HepG2 (cell line): ENCODE measurements at regions not wholly inside any gene's neighbourhood (a gene's known extent, or its start where the extent isn't known, plus 50 kb on each side); places are given as distances from the start of the nearest gene placed in this dataset.

Experiments
- BRCA1 ChIP-seq: sonication (generic); formaldehyde crosslinking; IDR thresholded peaks from 2 replicates; pipeline ENCODE4 v1.4.0; 2020; ENCODE audit warnings: missing genetic modification reagents
- FOXK2 ChIP-seq: fragments of 450-650 bp; IDR thresholded peaks from 2 replicates; pipeline ENCODE4 v1.6.1; 2016
- FOXP4 ChIP-seq: sonication (generic); formaldehyde crosslinking; IDR thresholded peaks from 2 replicates; pipeline ENCODE4 v1.4.0; 2020; ENCODE audit warnings: missing genetic modification reagents
- HNRNPH1 ChIP-seq: fragments of 200-400 bp; formaldehyde crosslinking; optimal IDR thresholded peaks from 2 replicates; pipeline ENCODE3; 2017; ENCODE audit warnings: mild to moderate bottlenecking, low read depth, low read length
- MAFG ChIP-seq: sonication (generic); formaldehyde crosslinking; IDR thresholded peaks from 2 replicates; pipeline ENCODE4 v1.5.1; 2020; ENCODE audit warnings: mild to moderate bottlenecking, missing genetic modification reagents
- NFIC ChIP-seq: IDR thresholded peaks from 2 replicates; pipeline ENCODE4 v1.6.1; 2012; ENCODE audit warnings: mild to moderate bottlenecking, low read length, inconsistent platforms
- PLRG1 ChIP-seq: fragments of 450-650 bp; conservative IDR thresholded peaks from 2 replicates; pipeline ENCODE4 v1.6.1; 2016
- PRMT3 ChIP-seq: sonication (generic); formaldehyde crosslinking; IDR thresholded peaks from 2 replicates; pipeline ENCODE4 v1.8.1; 2022; ENCODE audit warnings: low read depth, mild to moderate bottlenecking, moderate library complexity, missing genetic modification reagents, borderline replicate concordance
- RARA ChIP-seq: IDR thresholded peaks from 2 replicates; pipeline ENCODE4 v1.6.1; 2016; ENCODE audit warnings: missing genetic modification reagents, missing compliant biosample characterization
- TOE1 ChIP-seq: sonication (generic); formaldehyde crosslinking; IDR thresholded peaks from 2 replicates; pipeline ENCODE4 v1.4.0; 2020; ENCODE audit warnings: mild to moderate bottlenecking, missing genetic modification reagents
- TRIM22 ChIP-seq: fragments of 450-650 bp; IDR thresholded peaks from 2 replicates; pipeline ENCODE4 v1.6.1; 2017
- ZNF12 ChIP-seq: sonication (generic); formaldehyde crosslinking; IDR thresholded peaks from 2 replicates; pipeline ENCODE4 v1.5.0; 2020; ENCODE audit warnings: missing genetic modification reagents
- TF ChIP-seq, protein P1 (sequence below): IDR thresholded peaks from 2 replicates; pipeline ENCODE4 v1.6.1; 2016
- TF ChIP-seq, protein P2 (sequence below): sonication (generic); formaldehyde crosslinking; IDR thresholded peaks from 2 replicates; pipeline ENCODE4 v1.8.1; 2023; ENCODE audit warnings: mild to moderate bottlenecking, missing genetic modification reagents
- TF ChIP-seq, protein P3 (sequence below): sonication (generic); formaldehyde crosslinking; IDR thresholded peaks from 2 replicates; pipeline ENCODE4 v1.8.1; 2023; ENCODE audit warnings: mild to moderate bottlenecking, inconsistent platforms, moderate library complexity, missing genetic modification reagents, borderline replicate concordance
- TF ChIP-seq, protein P4 (sequence below): sonication (generic); formaldehyde crosslinking; IDR thresholded peaks from 2 replicates; pipeline ENCODE4 v1.9.0; 2021; ENCODE audit warnings: missing genetic modification reagents, borderline replicate concordance

DNA sequence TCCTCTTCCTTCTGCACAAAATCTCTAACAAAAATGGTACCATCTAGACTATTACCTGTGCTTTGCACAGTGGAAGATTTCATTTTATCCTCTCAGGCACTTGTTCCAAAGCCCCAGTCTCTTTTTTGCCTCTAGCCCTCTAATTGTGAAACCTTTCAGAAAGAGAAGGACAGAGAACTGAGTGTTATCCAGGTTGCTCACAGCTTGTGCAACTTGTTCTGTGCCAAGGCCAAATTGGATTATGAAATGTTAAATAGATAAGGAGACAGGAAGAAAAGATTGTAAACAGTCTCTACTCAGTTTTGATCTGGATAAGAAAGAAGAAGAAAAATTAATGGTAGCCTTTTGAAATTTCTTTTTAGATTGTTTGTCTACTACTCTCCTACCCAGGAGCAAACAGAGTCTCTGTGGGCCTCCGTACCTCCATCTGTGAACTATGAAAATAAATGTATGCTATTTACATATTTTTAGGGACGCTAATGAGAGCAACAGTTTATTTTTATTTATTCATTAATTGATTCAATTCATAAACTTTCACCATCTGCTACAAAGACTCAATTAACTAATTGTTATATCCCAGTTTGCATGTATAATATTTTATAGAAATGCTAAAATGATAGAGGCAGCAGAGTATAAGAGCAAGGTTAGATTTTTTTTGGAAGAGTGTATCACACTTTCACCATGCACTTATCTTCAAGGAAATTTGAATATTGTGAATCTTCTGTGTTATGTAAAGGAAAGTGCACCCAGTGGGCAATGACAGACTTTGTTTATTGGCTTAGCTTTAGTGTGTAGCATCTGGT lies 339.0 kb upstream of the ETAA1 start (continued):
- TF ChIP-seq ZNF12 (CRISPR knock-in tag) (no peak), HNRNPH1 (no peak), FOXP4 (CRISPR knock-in tag) (peak; percentile 77), BRCA1 (no peak), NFIC (peak; percentile 74; the same call in 1 of the 2 replicates), TRIM22 (no peak), MAFG (CRISPR knock-in tag) (no peak), PLRG1 (no peak), RARA (peak; percentile 62), FOXK2 (no peak), TOE1 (CRISPR knock-in tag) (peak; percentile 87; the same call in 1 of the 2 replicates), PRMT3 (CRISPR knock-in tag) (no peak)
- TF ChIP-seq, protein P1, sequence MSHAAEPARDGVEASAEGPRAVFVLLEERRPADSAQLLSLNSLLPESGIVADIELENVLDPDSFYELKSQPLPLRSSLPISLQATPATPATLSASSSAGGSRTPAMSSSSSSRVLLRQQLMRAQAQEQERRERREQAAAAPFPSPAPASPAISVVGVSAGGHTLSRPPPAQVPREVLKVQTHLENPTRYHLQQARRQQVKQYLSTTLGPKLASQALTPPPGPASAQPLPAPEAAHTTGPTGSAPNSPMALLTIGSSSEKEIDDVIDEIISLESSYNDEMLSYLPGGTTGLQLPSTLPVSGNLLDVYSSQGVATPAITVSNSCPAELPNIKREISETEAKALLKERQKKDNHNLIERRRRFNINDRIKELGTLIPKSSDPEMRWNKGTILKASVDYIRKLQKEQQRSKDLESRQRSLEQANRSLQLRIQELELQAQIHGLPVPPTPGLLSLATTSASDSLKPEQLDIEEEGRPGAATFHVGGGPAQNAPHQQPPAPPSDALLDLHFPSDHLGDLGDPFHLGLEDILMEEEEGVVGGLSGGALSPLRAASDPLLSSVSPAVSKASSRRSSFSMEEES = 0 out of 2 replicates have a peak, but pooled peaks have one; percentile 17
- TF ChIP-seq, protein P2, sequence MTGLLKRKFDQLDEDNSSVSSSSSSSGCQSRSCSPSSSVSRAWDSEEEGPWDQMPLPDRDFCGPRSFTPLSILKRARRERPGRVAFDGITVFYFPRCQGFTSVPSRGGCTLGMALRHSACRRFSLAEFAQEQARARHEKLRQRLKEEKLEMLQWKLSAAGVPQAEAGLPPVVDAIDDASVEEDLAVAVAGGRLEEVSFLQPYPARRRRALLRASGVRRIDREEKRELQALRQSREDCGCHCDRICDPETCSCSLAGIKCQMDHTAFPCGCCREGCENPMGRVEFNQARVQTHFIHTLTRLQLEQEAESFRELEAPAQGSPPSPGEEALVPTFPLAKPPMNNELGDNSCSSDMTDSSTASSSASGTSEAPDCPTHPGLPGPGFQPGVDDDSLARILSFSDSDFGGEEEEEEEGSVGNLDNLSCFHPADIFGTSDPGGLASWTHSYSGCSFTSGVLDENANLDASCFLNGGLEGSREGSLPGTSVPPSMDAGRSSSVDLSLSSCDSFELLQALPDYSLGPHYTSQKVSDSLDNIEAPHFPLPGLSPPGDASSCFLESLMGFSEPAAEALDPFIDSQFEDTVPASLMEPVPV (CRISPR knock-in tag) = no peak
- TF ChIP-seq, protein P3, sequence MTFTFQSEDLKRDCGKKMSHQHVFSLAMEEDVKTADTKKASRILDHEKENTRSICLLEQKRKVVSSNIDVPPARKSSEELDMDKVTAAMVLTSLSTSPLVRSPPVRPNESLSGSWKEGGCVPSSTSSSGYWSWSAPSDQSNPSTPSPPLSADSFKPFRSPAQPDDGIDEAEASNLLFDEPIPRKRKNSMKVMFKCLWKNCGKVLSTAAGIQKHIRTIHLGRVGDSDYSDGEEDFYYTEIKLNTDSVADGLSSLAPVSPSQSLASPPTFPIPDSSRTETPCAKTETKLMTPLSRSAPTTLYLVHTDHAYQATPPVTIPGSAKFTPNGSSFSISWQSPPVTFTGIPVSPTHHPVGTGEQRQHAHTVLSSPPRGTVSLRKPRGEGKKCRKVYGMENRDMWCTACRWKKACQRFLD = no peak
- TF ChIP-seq, protein P4, sequence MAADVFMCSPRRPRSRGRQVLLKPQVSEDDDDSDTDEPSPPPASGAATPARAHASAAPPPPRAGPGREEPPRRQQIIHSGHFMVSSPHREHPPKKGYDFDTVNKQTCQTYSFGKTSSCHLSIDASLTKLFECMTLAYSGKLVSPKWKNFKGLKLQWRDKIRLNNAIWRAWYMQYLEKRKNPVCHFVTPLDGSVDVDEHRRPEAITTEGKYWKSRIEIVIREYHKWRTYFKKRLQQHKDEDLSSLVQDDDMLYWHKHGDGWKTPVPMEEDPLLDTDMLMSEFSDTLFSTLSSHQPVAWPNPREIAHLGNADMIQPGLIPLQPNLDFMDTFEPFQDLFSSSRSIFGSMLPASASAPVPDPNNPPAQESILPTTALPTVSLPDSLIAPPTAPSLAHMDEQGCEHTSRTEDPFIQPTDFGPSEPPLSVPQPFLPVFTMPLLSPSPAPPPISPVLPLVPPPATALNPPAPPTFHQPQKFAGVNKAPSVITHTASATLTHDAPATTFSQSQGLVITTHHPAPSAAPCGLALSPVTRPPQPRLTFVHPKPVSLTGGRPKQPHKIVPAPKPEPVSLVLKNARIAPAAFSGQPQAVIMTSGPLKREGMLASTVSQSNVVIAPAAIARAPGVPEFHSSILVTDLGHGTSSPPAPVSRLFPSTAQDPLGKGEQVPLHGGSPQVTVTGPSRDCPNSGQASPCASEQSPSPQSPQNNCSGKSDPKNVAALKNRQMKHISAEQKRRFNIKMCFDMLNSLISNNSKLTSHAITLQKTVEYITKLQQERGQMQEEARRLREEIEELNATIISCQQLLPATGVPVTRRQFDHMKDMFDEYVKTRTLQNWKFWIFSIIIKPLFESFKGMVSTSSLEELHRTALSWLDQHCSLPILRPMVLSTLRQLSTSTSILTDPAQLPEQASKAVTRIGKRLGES = no peak
